ENCODE measurements at regions not wholly inside any gene's neighbourhood (a gene's known extent, or its start where the extent isn't known, plus 50 kb on each side); places are given as distances from the start of the nearest gene placed in this dataset.
"Not testable (repeated sequence)": the region's sequence is repeated elsewhere in the genome, so short reads cannot be mapped to it uniquely, and the experiment has no call there.

- H3K27me3 ChIP-seq (ENCODE audit: control insufficient read depth, insufficient read depth, low read length): peaks cover 13% of the 10 kb centered on the region
- no peak for FAIRE-seq
- TF ChIP-seq, protein P1, sequence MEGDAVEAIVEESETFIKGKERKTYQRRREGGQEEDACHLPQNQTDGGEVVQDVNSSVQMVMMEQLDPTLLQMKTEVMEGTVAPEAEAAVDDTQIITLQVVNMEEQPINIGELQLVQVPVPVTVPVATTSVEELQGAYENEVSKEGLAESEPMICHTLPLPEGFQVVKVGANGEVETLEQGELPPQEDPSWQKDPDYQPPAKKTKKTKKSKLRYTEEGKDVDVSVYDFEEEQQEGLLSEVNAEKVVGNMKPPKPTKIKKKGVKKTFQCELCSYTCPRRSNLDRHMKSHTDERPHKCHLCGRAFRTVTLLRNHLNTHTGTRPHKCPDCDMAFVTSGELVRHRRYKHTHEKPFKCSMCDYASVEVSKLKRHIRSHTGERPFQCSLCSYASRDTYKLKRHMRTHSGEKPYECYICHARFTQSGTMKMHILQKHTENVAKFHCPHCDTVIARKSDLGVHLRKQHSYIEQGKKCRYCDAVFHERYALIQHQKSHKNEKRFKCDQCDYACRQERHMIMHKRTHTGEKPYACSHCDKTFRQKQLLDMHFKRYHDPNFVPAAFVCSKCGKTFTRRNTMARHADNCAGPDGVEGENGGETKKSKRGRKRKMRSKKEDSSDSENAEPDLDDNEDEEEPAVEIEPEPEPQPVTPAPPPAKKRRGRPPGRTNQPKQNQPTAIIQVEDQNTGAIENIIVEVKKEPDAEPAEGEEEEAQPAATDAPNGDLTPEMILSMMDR (IDR thresholded peaks at IDR 0.05; ENCODE audit: insufficient read depth, low read length, severe bottlenecking): no peak
Observed at GRCh38 chr17:49898366-49899190, 50.7 kb upstream of the TAC4 start.

DNA sequence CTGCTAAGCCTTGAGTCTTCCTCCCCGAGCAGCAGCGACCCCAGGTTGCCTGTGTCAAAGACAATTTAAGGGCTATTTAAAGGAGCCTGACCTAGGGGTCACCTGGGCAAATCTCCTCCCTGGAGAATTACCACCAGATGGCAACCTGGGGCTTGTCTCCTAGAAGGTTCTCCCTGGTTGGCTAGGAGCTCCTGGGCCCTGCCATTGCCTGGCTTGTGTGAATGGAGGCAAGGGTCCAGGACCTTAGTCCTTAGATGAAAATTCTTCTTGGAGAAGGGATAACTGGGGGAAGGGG is 51.3 kb upstream of the TAC4 start:
- FAIRE-seq: no peak
- Histone ChIP-seq H3K36me3 (ENCODE audit: control insufficient read depth, insufficient read depth, low read length) (no peaks in the 10 kb centered on the region), H3K27me3 (ENCODE audit: control insufficient read depth, insufficient read depth, low read length) (peaks cover 18% of the 10 kb centered on the region), H3K4me3 (ENCODE audit: low read depth, low read length) (no peak overlapping the region)
- DNase-seq (ENCODE audit: low read depth): peak; percentile 11
- TF ChIP-seq, protein P1 (IDR thresholded peaks at IDR 0.05; ENCODE audit: insufficient read depth, low read length, severe bottlenecking): peak; percentile 32

More at GRCh38 chr17:49898366-49899190, 50.7 kb upstream of the TAC4 start:
- H3K4me3 ChIP-seq (ENCODE audit: low read depth, low read length): no peak overlapping the region
- no peaks in the 10 kb centered on the region for H3K36me3 ChIP-seq (ENCODE audit: control insufficient read depth, insufficient read depth, low read length)
- DNase-seq (ENCODE audit: low read depth): no peak

DNA sequence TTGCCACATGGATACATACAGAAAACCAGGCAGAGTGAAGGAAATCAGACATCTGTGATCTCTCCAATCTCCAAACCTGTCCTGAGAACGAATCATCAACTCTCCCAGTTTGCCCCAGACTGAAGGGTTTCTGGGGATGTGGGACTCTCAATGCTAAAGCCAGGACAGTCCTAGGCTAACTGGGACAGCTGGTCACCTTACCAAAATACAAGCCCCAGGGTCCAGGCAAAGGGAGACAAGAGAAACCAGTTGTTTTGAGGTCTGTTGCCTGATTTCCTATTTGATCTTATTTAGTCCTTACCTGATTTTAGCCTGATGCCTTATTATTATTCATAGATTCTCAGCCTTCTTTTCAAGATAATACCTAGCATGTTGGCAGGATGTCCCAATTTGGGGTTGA is 51.7 kb upstream of the TAC4 start:
- TF ChIP-seq, protein P1 (IDR thresholded peaks at IDR 0.05; ENCODE audit: insufficient read depth, low read length, severe bottlenecking): no peak
- Histone ChIP-seq H3K36me3 (ENCODE audit: control insufficient read depth, insufficient read depth, low read length) (no peaks in the 10 kb centered on the region), H3K4me3 (ENCODE audit: low read depth, low read length) (no peak overlapping the region), H3K27me3 (ENCODE audit: control insufficient read depth, insufficient read depth, low read length) (peaks cover 23% of the 10 kb centered on the region)
- FAIRE-seq (no peak), DNase-seq (ENCODE audit: low read depth) (no peak)

GRCh38 chr17:49900801-49901200 is 52.9 kb upstream of the TAC4 start:
- not testable (repeated sequence) for H3K36me3 ChIP-seq (ENCODE audit: control insufficient read depth, insufficient read depth, low read length); H3K4me3 ChIP-seq (ENCODE audit: low read depth, low read length); FAIRE-seq; DNase-seq (ENCODE audit: low read depth)
- peaks cover 27% of the 10 kb centered on the region for H3K27me3 ChIP-seq (ENCODE audit: control insufficient read depth, insufficient read depth, low read length)

DNA sequence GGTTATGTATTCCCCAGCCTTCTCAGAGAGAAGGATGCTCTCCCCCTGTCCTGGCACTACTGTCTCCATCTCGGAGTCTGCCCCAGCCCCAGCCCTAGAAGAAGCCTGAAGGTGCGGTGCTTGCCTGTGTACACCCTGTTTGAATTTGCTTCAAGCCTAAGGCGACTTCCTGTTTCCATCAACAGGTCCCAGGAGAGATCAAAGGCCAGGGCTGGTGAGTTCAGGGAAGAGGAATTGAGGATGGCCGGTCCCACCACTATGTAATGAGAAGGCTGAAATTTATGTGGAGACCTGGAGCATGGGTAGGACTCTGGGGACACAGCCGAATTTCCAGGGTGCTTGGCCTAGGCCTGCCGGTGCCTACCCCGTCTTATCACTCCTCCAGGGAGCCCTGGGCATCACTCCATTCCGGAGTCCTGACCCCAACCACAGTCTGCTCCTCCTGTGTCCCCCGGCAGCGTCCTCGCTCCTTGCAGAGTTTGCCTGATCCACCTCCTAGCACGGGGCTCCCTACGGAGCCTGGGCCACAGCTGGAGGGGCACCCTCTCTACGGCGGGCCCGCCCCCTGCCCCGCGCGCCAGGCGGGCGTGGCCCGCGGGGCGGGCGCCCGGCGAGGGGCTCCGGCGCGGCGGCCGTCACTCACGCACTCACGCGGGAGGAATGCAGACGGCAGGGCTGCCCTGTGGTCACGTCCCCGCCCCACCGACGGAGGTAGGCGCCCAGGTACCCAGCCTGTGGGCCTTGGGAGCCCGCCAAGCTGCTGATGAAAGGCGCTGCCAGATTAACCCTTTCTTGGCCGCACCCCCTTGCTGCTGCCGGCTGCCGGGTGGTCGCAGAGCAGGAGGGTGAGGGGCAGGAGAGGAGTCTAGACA is 53.8 kb upstream of the TAC4 start:
- TF ChIP-seq, protein P1 (IDR thresholded peaks at IDR 0.05; ENCODE audit: insufficient read depth, low read length, severe bottlenecking): no peak
- Histone ChIP-seq H3K4me3 (ENCODE audit: low read depth, low read length) (no peak overlapping the region), H3K27me3 (ENCODE audit: control insufficient read depth, insufficient read depth, low read length) (peaks cover 27% of the 10 kb centered on the region), H3K36me3 (ENCODE audit: control insufficient read depth, insufficient read depth, low read length) (no peaks in the 10 kb centered on the region)
- peak; percentile 12 for DNase-seq (ENCODE audit: low read depth)
- FAIRE-seq: no peak

DNA sequence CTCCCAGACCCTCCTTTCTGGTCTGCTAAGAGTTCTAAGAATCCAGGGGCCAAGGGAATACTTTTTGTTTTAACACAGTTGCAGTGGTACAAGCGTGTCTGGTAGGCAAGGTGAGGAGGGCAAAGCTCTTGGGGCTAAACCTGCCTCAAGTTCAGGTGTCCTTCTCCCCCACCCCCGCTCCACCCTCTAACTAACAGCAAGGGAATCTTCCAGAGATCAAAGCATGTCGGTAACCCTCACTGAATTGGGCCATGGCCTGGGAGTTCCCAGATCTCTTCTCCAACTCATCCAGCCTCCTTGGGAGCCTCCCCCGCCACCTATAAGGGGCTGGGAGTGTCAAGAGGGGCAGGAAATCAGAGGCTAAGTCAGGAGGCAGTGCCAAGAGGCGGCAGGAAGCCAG is 55.7 kb upstream of the TAC4 start:
- H3K27me3 ChIP-seq (ENCODE audit: control insufficient read depth, insufficient read depth, low read length): peaks cover 27% of the 10 kb centered on the region
- FAIRE-seq: no peak

More for the DNA sequence above, 55.7 kb upstream of the TAC4 start:
- TF ChIP-seq, protein P1 (IDR thresholded peaks at IDR 0.05; ENCODE audit: insufficient read depth, low read length, severe bottlenecking): no peak
- no peak for DNase-seq (ENCODE audit: low read depth)
- Histone ChIP-seq H3K36me3 (ENCODE audit: control insufficient read depth, insufficient read depth, low read length) (no peaks in the 10 kb centered on the region), H3K4me3 (ENCODE audit: low read depth, low read length) (no peak overlapping the region)
